ENCODE measurements at regions not wholly inside any gene's neighbourhood (a gene's known extent, or its start where the extent isn't known, plus 50 kb on each side); places are given as distances from the start of the nearest gene placed in this dataset.

DNA sequence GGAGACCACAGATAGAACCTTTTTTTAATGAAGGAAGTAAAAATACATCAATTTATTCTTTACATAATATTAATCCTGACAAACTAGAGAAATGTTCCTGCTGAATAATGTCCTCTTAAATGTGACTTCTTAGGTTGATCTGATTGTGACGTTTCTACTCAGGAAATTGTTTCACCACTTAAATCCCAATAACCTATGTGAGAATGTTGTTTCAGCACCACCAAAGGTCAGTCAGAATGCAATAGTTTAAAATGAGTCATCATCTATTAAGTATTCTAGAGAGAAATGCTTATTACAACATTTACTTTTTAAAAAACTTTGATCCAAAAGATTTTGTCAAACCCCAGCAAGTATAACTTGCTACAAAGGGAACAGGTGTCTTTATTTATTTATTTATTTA lies 155.4 kb upstream of the CACNA2D1 start:
- TF ChIP-seq MYC (IDR thresholded peaks at IDR 0.05; ENCODE audit: borderline replicate concordance, low read length), result no peak
- TF ChIP-seq EP300 (IDR thresholded peaks at IDR 0.05), result no peak
- no peak for TF ChIP-seq POLR2A (IDR thresholded peaks at IDR 0.05; ENCODE audit: low read length)
- TF ChIP-seq, protein P1, sequence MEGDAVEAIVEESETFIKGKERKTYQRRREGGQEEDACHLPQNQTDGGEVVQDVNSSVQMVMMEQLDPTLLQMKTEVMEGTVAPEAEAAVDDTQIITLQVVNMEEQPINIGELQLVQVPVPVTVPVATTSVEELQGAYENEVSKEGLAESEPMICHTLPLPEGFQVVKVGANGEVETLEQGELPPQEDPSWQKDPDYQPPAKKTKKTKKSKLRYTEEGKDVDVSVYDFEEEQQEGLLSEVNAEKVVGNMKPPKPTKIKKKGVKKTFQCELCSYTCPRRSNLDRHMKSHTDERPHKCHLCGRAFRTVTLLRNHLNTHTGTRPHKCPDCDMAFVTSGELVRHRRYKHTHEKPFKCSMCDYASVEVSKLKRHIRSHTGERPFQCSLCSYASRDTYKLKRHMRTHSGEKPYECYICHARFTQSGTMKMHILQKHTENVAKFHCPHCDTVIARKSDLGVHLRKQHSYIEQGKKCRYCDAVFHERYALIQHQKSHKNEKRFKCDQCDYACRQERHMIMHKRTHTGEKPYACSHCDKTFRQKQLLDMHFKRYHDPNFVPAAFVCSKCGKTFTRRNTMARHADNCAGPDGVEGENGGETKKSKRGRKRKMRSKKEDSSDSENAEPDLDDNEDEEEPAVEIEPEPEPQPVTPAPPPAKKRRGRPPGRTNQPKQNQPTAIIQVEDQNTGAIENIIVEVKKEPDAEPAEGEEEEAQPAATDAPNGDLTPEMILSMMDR (IDR thresholded peaks at IDR 0.05), result no peak
- TF ChIP-seq POLR2AphosphoS2 (conservative IDR thresholded peaks at IDR 0.05; ENCODE audit: low read length), result no peak

Measured in A549 (cell line).